GM18519 (cell line): ENCODE measurements at regions not wholly inside any gene's neighbourhood (a gene's known extent, or its start where the extent isn't known, plus 50 kb on each side); places are given as distances from the start of the nearest gene placed in this dataset.

Experiments used
- ATAC-seq: cut with Tn5 transposase; IDR thresholded peaks from one replicate; pipeline ENCODE4 v1.9.1; 2021; ENCODE audit warnings: mild to moderate bottlenecking, moderate library complexity; ENCODE audit not compliant: unreplicated experiment, low FRiP score

GRCh38 chr2:5410991-5411700 lies 281.0 kb upstream of the SOX11 start:
- ATAC-seq, result no peak

GRCh38 chr2:5412001-5412400 lies 280.2 kb upstream of the SOX11 start:
- no peak for ATAC-seq

DNA sequence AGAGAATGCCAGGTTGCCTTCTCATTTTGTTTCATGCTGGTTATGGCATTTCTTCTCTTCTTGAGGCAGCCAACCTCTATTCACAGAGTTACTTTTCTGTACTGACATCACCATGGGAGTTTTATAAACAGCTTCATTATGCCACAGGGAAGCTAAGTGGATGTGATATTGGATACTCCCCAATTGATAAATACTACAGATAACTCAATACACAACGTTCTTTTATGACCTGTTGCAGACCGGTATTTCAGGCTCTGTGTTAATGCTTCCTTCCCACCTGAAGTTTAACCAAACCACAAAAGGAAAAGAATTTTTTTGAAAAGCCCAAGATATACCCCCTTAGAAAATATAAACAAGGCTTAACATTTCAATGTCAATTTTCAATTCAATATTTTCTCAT lies 258.3 kb upstream of the SOX11 start:
- ATAC-seq, result no peak

DNA sequence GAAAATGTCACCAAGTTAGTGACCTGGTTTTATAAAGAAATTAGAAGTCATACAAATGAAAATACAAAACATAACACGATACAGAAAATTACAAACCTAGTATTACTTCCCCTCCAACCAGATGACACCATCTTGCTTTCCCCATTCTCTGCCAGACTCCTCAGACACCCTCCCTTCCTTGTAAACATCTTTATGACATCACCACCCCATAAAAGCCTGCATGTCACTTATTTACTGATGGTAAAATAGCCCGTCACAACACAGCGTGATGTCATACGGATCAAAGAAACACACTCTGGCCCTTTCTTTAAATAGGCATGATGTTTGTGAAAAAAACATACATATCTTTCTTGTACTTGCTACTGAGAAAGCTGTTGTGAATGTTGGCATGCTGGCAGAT lies 254.8 kb upstream of the SOX11 start:
- no peak for ATAC-seq

- ATAC-seq, result no peak
These were observed 252.0 kb upstream of the SOX11 start for GRCh38 chr2:5440174-5440573.

DNA sequence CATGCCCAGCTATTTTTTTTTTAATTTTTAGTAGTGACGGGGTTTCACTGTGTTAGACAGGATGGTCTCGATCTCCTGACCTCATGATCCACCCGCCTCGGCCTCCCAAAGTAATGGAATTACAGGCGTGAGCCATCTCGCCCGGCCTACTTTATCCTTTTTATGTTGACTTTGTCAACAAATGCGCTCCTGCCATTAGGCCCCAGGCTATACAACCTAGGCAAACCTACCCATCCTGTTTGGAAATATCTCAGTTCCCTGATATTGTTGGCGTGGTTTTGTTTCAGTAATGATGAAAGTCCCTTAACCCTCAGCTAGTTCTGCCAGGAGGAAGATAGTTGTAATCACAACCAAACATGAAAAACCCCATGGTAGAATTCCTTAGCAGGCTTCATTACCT lies 249.4 kb upstream of the SOX11 start:
- ATAC-seq, result no peak

DNA sequence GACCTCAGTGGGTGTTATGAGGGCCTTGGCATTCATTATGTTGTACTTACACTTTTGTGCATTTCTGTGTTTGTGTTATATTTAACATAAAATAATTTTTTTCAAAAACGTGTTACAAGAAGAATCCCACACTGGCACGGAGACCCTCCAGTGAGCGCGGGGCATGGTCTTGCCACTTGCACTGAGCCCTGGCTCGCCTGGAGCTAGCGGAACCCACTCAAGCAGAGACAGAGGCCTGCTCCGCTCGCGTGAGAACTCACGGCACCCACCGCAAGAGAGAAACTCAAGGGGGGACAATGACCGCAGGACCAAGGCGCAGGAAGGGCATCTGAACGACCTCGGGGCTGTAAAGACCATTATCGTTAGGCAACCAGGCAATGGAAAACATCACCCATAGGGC lies 248.0 kb upstream of the SOX11 start:
- no peak for ATAC-seq

GRCh38 chr2:5444854-5445253 lies 247.3 kb upstream of the SOX11 start:
- no peak for ATAC-seq

DNA sequence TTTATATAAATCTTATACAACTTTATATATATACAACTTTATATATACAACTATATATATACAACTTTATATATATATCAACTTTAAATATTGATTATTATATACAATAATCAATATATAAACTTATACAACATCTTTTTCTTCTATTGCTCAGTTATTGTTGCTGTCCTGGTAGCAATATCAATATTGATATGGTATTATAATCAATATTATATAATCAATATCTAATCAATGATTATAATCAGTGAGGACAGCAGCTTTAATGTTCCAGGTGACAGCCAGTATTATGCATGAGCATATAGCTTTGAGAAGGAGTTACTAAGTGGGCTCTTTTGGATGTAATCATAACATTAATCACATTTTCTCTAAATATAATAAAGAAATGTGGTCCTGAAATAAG lies 242.3 kb upstream of the SOX11 start:
- no peak for ATAC-seq

DNA sequence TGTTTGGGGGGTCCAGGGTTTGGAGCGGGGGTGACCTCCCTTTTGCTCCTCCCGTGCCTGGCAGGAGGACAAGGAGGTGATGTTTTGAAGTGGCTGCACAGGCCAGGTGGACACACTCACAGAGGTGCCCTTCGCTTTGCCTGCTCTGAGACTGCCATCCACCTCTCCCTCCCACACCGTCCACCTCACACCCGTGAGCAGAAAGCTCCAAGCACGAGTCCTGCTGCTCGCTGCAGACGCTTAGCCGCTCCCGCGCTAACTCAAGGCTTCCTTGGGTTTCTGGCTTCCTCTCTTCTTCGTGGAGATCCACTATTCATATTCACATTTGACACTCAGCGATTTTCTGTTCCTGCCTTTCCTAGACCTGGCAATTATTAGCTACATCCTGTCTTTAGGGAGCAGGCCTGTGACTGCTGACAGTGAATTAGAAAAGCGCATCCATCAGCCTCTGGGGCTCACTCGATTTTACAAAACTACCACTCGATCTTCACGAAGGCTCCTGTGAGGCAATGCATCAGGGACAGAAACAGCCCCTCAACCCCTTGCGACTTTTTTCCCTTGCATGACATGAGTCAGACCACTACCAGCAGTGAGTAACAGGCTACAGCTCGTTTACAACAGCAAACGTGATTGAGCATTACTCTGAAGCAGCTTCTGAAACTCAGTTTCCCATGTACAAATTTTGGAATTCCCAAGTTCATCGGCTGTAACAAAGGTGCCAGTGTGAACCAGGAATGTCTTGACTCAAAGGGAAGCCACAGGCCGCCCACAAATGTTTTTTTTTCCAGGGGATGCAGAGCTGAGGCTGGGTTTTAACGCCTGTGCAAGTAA lies 238.7 kb upstream of the SOX11 start:
- no peak for ATAC-seq

- ATAC-seq, result no peak
These were observed 238.2 kb upstream of the SOX11 start for GRCh38 chr2:5454051-5454390.

GRCh38 chr2:5459041-5459440 lies 233.1 kb upstream of the SOX11 start:
- ATAC-seq, result no peak

DNA sequence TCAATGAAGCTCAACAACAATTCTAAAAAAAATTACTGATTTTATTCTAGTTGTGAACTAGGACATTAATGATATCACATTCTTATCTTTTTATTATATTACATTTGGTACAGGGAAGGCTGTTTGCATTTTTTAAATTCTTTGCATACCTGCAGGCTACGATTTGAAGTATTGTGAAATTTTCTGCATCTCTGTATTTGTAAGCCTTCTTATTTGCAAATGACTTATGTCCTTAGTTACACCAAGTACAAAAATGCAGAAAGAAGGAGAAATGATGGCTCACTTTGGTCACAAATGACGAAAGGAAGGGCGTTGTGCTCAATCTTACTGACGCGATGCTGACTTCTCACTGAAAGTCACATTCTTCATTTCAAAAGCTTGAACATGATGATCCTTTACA lies 227.5 kb upstream of the SOX11 start:
- ATAC-seq, result no peak

DNA sequence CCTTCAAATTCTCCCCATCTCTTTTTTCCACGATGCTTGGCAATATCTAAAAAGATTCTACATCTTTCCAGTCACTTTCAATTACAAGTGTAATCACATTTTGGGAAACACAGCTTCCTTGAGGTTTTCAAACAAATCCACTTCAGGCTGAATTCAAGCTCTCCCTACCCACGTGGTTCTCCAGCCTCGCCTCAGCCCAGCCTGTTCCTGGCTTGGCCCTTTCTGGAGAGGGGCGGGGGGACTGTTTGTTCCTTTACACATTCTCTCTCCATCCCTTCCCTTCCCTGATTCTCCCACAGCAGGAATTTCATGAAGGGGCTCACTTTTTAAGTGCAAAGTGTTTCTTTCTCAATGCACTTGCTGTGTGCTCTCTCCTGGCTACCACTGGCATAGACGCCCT lies 226.3 kb upstream of the SOX11 start:
- no peak for ATAC-seq

DNA sequence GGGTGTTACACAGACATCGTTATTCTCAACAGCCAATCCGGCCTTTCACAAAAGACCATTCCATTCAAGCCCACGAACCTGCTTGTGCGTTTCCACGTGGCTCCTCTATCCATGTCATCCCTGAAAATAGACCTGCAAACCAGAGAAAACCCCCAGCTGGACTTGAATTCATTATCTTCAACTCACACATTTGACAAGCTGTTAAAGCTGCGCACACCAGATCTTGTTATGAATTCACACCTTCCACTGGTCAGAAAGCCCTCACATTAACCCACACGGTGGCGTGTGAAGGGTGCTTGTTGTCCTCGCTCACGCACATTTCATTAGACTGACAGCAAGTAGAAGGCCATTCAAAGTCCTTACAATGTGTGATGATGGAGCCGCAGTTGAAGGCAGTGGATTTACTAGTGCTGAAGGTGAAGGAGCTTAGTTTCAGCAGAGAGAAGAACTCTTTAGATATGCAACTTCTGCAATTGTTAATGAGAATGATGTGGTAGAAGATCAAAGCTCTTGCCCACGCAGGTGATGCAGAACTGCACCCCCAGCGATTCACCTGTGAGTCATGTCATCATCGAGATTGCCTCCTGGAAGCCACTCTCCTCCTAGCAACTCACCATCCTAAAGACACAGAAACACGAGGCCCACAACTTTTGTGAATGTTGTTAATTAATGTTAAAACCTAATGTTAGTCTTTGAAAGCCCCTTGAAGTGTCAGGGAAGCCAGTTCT lies 224.8 kb upstream of the SOX11 start:
- no peak for ATAC-seq

GRCh38 chr2:5472673-5473072 lies 219.5 kb upstream of the SOX11 start:
- no peak for ATAC-seq

DNA sequence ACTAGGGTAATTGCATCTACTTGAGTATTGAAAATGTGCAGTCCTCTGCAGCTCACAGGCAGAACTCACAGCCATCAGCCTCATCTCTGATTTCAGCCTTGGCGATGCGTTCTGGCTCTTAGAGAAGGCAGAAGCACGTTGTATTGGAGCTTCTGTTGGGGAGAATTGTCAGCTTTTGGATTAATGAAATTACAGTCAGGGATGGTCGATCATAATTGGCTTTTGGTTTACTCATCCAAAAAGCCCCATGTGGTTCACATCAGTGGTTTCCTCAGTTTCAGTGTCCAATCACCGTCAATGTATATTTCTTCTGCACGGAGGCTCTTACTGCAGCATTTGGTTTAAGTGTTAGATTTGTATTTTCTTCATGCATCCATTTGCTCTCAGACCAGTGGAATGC lies 218.5 kb upstream of the SOX11 start:
- no peak for ATAC-seq

GRCh38 chr2:5474716-5475115 lies 217.5 kb upstream of the SOX11 start:
- no peak for ATAC-seq

DNA sequence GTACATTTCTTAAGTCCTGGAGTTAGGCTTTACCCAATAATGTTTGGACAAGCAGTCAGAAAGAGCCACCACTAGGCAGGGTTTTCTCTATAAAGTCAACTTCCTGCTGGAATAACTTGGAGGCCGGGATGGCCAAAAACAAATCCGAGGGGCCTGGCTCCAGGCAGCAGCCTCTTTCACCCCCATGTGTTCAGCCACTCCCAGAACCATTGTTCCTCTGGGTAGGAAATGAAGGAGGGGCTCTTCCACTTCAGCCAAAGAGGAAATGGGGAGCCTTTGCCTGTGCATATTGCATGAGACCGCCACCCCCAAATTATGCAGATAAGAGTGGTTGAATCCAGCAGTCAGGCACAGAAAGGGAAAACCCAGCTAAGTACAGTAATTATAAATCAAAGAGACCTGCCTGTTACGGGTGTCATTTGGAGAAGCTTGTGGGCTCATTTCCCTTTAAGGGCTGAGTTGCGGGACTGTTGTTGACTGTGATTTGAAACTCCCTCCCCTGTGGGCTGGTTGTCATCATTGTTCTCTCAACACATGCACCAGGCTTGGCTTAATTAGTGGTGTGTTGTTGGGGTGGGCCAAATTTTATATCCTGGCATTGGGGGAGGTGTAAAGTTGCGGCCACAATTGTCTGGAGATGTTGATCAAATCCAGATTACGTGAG lies 212.8 kb upstream of the SOX11 start:
- ATAC-seq, result no peak

GRCh38 chr2:5482929-5483331 lies 209.3 kb upstream of the SOX11 start:
- no peak for ATAC-seq

DNA sequence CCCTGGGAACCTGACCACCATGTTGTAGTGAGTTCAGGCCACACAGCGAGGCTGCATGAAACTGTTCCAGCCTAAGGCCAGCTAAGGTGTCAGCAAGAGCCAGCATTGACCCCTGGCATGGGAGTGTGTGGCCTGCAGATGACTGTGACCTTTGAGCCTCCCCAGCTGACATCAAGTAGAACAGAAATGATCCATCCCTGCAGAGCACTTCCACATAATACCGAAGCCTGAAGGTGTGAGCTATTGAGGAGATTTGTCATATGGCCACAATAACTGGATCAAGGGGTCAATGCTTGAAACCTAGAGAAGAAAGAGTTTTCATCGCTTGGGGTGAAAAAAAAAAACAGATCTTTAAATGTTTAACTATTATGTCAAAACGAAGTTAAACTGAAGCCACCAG lies 207.3 kb upstream of the SOX11 start:
- no peak for ATAC-seq
